ENCODE measurements at regions not wholly inside any gene's neighbourhood (a gene's known extent, or its start where the extent isn't known, plus 50 kb on each side); places are given as distances from the start of the nearest gene placed in this dataset.

- TF ChIP-seq CTCF (conservative IDR thresholded peaks at IDR 0.05; ENCODE audit: low read depth, low read length), result no peak
- H3K4me3 ChIP-seq (ENCODE audit: low read length), result no peak overlapping the region
- no peak for DNase-seq (ENCODE audit: low read depth)
Measured at GRCh38 chr5:74123929-74124328, 497.9 kb downstream of the ARHGEF28 start.

DNA sequence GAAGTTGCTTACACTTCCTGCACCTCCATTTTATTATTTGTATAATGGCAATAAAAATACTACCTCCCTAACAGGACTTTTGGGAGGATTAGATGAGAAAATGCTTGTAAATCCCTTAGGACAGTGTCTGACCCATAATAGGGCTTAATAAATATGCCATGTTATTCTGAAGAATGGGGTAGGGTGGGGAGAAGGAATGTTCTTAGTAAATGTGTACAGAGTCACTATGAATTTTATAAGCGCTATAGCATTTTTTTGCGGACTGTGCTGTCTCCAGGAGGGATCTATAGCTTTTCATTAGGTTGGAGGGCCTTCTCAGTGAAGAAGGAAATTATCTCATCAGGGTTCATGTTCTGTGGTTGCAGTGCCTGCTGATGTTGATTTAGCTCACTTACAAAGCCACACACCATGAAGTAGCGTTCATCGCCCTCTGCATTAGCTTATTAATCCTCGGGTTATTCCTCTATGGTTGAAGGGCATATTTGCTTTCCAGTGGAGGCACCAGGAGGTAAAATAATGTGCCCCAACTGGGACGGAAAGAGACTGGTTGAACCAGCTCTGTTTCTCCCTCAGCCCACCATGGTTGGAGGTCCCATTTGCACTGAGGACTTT is 497.1 kb downstream of the ARHGEF28 start:
- DNase-seq (ENCODE audit: low read depth), result no peak
- H3K4me3 ChIP-seq (ENCODE audit: low read length), result no peak overlapping the region
- no peak for TF ChIP-seq CTCF (conservative IDR thresholded peaks at IDR 0.05; ENCODE audit: low read depth, low read length)

GRCh38 chr5:74122175-74122574 is 496.2 kb downstream of the ARHGEF28 start:
- TF ChIP-seq CTCF (conservative IDR thresholded peaks at IDR 0.05; ENCODE audit: low read depth, low read length), result no peak
- H3K4me3 ChIP-seq (ENCODE audit: low read length), result no peak overlapping the region
- DNase-seq (ENCODE audit: low read depth), result no peak

DNA sequence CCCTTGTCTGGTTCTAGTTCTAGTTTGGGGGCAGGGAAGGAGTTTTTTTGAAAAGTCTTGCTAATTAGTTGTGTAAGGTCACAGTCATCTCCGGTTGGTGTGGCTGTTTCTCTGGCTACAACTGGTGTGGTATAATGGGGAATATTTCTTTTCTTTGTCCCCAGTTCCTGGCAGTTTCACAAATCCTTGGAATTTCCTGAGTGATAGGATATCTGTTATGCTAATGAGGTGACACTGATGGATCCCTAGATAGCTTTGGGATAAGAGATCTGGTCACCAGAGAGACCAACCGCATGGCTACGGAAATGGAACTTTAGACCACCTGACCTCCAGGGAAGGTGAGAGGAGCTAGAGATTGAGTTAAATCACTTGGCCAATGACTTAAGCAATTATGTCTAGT is 494.6 kb downstream of the ARHGEF28 start:
- no peak overlapping the region for H3K4me3 ChIP-seq (ENCODE audit: low read length)
- no peak for TF ChIP-seq CTCF (conservative IDR thresholded peaks at IDR 0.05; ENCODE audit: low read depth, low read length)
- DNase-seq (ENCODE audit: low read depth), result no peak

DNA sequence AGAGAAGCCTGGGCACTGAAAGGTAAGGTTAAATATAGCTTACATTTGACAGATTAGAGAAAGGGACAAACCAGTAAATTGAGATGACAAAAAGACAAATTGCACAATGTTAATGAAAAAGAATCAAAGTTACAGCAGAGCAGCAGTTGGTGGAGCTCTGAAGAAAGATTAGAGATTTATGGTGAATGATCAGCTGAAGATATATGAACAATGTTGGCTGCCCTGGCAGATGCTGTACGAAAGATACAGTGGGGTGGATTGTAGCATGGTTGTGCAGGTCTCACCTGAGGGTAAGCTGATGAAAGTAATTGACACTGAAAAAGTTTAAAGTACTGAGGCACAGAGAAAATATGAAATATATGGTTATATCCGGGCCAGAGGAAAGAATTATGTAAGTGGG is 492.1 kb downstream of the ARHGEF28 start:
- no peak for DNase-seq (ENCODE audit: low read depth)
- TF ChIP-seq CTCF (conservative IDR thresholded peaks at IDR 0.05; ENCODE audit: low read depth, low read length), result no peak
- no peak overlapping the region for H3K4me3 ChIP-seq (ENCODE audit: low read length)

GRCh38 chr5:74116984-74117383 is 491.0 kb downstream of the ARHGEF28 start:
- no peak for DNase-seq (ENCODE audit: low read depth)
- no peak for TF ChIP-seq CTCF (conservative IDR thresholded peaks at IDR 0.05; ENCODE audit: low read depth, low read length)
- no peak overlapping the region for H3K4me3 ChIP-seq (ENCODE audit: low read length)

DNA sequence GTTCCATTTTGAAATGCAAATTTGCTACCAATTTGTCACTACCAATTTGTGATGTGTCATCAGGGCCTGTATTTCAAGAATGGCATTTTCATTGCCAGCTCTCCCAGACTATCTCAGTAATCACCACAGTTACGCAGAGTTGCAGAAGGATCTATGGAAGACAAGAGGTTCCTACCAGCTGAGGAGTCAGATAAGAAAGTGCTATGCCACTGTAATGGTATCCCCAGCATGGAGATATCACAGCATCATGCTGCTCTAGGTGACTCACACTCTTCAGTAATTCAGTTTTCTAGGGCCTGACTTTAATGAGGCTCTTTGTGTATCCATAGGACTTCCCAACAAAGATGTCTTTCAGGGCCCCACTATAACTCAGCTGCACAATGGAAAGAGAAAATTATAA is 490.3 kb downstream of the ARHGEF28 start:
- no peak for TF ChIP-seq CTCF (conservative IDR thresholded peaks at IDR 0.05; ENCODE audit: low read depth, low read length)
- H3K4me3 ChIP-seq (ENCODE audit: low read length), result no peak overlapping the region
- DNase-seq (ENCODE audit: low read depth), result no peak
